ENCODE measurements at regions not wholly inside any gene's neighbourhood (a gene's known extent, or its start where the extent isn't known, plus 50 kb on each side); places are given as distances from the start of the nearest gene placed in this dataset.

DNA sequence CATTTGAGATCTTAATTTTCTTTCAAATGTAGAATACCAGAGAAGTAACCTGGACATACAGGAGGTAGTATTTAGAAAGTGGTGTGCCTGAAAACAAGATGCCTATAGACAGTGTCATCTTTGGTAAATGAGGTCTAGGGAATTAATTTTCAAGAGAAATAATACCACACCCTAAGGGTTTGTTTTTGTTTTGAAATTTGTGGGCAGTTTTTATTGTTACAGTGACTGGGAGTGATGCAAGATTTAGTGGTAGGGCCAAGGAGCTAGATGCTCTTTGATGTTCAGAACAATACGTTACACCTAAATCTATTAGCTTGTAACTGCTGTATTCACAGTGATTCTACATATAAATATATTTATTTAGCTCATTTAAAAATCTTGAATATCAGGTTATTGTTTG is 856.5 kb upstream of the MAP3K7 start:
- no peak overlapping the region for H3K4me3 ChIP-seq (ENCODE audit: low read depth, low read length)
- TF ChIP-seq, protein P1, sequence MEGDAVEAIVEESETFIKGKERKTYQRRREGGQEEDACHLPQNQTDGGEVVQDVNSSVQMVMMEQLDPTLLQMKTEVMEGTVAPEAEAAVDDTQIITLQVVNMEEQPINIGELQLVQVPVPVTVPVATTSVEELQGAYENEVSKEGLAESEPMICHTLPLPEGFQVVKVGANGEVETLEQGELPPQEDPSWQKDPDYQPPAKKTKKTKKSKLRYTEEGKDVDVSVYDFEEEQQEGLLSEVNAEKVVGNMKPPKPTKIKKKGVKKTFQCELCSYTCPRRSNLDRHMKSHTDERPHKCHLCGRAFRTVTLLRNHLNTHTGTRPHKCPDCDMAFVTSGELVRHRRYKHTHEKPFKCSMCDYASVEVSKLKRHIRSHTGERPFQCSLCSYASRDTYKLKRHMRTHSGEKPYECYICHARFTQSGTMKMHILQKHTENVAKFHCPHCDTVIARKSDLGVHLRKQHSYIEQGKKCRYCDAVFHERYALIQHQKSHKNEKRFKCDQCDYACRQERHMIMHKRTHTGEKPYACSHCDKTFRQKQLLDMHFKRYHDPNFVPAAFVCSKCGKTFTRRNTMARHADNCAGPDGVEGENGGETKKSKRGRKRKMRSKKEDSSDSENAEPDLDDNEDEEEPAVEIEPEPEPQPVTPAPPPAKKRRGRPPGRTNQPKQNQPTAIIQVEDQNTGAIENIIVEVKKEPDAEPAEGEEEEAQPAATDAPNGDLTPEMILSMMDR (conservative IDR thresholded peaks at IDR 0.05; ENCODE audit: low read depth, low read length): no peak
- no peak for DNase-seq (ENCODE audit: low read depth)

DNA sequence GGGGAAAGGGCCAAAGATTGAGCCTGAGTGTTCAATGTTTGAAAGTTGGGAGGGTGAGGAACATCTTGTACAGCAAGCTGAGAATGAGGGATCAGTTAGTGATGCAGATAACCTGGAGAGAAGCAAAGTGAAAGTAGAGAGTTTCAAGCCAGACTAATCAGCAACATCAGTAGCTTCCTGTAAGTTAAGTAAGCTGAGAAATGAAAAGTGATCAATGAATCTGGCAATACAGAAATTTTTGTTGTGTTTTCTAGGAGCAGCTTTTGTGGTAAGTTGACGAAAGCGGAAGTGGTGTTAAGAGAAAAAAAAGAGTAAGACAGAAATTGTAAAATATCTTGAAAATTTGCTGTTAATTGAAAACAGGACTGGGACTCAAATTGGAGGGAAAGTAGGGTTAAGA is 855.5 kb upstream of the MAP3K7 start:
- no peak overlapping the region for H3K4me3 ChIP-seq (ENCODE audit: low read depth, low read length)
- DNase-seq (ENCODE audit: low read depth): no peak
- TF ChIP-seq, protein P1 (conservative IDR thresholded peaks at IDR 0.05; ENCODE audit: low read depth, low read length): no peak

DNA sequence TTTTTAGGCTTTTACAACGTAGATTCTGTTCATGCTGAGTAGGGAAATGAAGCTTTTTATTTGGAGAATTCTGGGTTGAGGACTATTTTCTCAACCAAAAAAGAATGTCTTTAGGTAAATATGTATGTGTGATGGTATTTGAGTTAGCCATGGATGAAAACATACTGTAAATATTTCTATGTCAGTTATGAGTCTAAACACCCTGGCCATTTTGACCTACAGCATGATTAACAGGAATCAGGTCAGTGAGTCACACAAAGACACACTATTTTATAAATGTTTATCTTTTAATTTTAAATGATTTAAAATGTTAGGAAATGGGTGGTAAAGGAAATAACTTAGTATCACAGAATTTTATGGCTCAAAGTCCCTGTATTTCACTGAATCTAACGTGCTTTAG is 851.7 kb upstream of the MAP3K7 start:
- no peak overlapping the region for H3K4me3 ChIP-seq (ENCODE audit: low read depth, low read length)
- peak; percentile 39 for DNase-seq (ENCODE audit: low read depth)
- TF ChIP-seq, protein P1 (conservative IDR thresholded peaks at IDR 0.05; ENCODE audit: low read depth, low read length): no peak

DNA sequence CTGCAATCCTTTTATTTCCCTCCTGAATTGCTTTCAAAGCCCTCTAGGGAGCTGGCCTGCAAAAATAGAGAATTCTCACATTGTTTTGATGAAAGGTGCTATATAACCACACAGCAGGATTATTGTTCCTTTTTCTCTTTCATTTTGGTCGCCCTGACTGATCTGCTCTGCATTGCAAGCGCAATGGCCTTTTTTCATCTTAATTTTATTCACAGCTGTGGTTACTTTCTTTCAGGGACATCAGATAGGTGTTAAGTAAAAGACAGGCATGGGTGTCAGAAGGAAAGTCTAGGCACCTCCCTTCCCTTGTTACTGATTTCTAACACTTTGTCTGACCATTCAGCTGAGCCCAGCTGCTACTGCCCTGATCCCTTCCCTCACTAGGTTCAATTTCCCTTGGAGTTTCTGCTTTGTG is 850.5 kb upstream of the MAP3K7 start:
- TF ChIP-seq, protein P1 (conservative IDR thresholded peaks at IDR 0.05; ENCODE audit: low read depth, low read length): no peak
- H3K4me3 ChIP-seq (ENCODE audit: low read depth, low read length): no peak overlapping the region
- DNase-seq (ENCODE audit: low read depth): no peak

DNA sequence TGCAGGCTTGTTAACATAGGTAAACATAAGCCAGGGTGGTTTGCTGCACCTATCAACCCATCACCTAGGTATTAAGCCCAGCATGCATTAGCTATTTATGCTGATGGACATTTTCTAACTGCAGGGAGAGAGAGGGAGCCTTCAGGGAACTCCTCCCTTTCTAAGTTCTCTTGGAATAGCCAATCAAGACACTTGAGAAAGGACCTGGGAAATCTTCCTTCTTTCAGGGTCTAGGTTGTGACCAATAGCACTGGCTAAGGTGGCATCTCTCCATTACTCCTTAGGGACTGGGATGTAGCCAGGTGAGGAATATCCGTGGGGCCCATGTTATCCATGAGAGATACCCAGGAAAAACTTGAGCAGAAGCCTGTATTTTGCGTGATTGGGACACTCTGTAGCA is 849.6 kb upstream of the MAP3K7 start:
- no peak for DNase-seq (ENCODE audit: low read depth)
- H3K4me3 ChIP-seq (ENCODE audit: low read depth, low read length): no peak overlapping the region
- TF ChIP-seq, protein P1 (conservative IDR thresholded peaks at IDR 0.05; ENCODE audit: low read depth, low read length): no peak

DNA sequence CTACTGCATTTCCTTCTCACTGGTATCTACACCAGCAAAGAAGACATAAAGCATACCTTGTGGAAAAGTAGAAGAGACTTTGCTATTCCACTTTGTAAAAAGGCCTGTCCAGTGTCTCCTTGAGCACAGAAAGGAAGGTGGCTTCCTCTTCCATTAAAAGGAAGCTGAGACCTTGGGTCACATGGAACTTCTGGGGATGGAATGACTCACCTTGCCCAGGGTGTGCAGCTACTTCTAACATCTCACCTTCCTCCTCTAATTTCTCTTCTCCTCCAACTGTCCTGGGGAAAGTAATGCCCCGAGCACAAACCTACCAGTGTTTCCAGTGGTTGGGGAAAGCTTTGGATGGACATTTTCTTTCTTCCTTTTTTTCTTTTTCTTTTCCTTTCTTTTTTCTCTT is 848.8 kb upstream of the MAP3K7 start:
- TF ChIP-seq, protein P1 (conservative IDR thresholded peaks at IDR 0.05; ENCODE audit: low read depth, low read length): no peak
- DNase-seq (ENCODE audit: low read depth): no peak
- H3K4me3 ChIP-seq (ENCODE audit: low read depth, low read length): no peak overlapping the region

DNA sequence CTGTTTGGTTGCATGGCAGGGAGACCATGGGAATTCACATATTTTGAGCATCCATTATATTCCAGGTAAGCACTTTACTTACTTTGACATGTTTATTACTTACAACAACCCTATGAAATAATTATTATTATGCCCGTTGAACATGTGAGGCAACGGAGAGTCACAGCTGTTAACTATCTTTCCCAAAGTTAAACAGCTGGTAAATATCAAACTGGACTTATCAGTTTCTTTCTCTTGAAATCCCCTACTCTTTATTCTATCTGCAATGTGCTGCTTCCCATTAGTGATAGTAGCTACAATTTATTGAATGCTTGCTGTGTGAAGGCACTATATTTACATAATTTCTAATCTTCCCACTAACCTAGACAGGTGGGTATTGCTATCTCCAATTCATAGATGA is 847.7 kb upstream of the MAP3K7 start:
- no peak overlapping the region for H3K4me3 ChIP-seq (ENCODE audit: low read depth, low read length)
- TF ChIP-seq, protein P1 (conservative IDR thresholded peaks at IDR 0.05; ENCODE audit: low read depth, low read length): no peak
- no peak for DNase-seq (ENCODE audit: low read depth)
